ENCODE measurements at regions not wholly inside any gene's neighbourhood (a gene's known extent, or its start where the extent isn't known, plus 50 kb on each side); places are given as distances from the start of the nearest gene placed in this dataset.
"Not testable (repeated sequence)": the region's sequence is repeated elsewhere in the genome, so short reads cannot be mapped to it uniquely, and the experiment has no call there.

DNA sequence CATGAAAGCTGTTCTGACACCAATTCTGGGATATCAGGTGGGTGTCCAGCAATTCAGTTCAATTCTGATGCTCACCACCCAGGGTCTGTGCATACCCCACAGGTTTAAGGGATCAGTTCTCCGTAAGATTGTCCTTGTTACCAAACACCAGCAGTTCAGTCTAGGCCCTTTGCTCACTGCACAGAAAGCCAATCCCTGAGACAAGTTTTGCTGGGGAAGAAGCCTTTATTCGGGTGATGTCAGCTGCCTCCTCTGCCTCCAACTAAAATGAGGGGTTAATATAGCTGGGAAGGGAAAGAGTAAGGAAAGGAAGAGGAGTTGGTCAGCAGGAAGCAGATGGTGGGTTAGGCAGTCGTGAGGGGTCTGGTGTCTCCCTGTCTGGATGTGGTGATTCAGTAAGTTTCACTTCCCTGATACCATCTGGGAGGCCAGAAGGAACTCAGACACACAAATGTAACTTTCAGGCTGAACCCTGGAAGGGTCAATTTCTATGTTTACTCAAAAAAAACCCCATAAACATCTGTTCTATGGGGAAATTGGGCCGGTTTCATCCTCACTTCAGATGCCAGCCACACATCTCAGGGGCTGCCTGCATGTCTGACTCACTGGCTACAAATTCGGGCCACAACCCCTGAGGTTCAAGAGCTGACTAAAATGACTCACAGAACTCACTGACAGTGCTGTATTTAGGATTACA is 83.3 kb upstream of the PGBD5 start:
- DNase-seq = no peak

DNA sequence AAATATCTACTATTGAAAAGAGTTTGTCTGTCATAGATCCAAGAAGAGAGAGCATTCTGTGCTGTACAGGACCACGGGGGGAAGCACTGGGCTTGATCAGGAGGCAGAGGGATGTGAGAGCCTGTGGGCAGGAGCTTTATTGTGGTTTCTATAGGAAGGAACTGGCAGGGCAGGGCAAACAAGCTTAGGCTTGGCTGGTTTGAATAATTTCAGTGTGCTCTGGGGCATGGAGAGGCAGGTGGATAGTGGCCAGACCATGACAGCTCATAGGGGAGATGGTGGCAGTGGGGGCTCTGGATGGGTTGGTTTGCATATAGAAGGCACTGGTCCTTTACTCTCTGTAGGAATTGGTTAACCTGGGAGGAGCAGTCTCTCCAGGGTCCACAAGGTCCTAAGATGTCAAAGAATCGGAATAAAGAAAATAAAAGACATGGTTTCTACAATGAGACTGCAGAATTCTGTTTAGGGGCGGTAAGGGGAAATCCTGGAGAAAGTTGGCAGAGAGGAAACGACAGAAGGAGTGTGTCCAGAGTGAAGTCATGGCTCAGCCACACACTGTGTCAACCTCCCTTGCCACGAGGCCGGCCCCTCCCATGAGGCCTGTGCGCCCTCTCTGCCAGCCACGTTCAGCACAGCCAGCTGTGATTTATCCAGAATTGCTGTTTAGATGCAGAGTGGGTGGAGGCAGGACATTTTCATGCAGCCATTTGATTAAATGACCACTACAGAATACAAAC is 81.7 kb upstream of the PGBD5 start:
- no peak for DNase-seq

DNA sequence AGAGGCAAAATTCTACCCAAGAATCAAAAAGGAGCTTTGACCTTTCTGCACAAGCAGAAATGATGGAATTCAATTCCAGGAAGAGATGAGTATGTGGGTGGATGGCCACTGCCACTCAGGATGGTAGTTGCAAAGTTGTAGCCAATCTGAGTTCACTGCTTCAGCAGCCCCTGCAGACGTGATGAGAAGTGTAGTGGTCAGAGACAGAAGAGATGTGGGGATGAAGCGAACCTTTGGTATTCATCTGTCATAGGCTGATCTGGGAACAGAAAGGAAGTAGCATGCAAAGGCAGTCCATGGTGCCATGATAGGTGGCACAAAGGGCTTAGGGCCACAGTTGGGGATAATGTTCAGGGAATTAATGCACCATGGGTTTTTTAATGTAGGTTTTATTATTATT is 81.1 kb upstream of the PGBD5 start:
- no peak for DNase-seq

DNA sequence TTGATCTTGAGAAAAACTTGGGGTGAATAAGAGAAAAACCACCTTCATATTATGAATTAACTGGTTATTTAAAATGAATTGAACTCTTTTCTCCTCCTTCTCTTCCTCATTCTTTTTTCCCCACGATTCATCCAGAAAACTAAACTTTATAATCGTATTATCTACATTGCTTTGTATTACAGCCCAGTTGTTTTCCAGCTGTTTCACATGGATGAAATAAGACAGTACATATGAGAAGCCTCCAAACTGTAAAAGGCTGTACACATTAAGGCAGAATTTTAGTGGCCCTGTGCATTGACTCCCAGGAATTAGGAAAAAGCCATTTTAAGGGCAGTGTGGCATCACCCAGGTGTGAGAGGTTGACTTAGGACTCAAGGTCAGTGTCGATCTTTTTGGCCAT is 80.3 kb upstream of the PGBD5 start:
- DNase-seq = no peak

DNA sequence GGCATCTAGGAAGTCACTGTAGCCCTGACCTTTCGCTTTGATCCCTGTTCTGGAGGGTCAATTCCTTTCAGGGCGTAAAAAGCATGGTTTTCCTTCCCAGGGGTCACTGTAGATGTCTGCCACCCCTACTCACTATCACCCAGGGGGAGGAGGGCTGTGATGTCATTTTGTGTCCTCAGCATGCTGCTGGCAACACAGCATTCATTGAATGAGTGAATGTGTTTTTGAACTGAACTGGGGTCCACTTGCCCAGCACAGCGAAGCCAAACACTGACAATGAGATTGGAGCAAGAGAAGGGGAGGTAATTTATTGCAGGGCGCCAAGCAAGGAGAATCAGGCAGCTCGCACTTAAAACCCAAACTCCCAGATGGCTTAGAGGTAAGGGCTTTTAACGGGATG is 78.2 kb upstream of the PGBD5 start:
- no peak for DNase-seq

DNA sequence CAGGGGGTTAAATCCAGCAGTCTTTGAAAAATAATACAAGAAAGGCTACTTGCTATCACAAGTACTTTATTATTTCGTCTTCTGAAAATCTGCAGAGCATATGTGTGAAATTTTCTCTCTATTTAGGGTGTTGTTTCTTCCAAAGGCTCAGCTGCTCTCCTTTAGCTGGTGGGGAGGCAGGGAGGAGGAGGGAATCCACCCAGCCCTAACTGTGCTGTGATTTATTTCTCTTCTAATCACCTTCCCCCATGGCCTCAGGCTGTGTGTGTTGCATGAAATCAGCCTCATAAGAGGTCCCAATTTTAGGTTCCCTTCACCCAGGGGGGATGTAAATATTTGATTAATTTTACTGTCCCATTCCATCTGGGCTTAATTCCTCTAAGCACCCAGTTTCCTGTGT is 77.6 kb upstream of the PGBD5 start:
- DNase-seq = no peak

DNA sequence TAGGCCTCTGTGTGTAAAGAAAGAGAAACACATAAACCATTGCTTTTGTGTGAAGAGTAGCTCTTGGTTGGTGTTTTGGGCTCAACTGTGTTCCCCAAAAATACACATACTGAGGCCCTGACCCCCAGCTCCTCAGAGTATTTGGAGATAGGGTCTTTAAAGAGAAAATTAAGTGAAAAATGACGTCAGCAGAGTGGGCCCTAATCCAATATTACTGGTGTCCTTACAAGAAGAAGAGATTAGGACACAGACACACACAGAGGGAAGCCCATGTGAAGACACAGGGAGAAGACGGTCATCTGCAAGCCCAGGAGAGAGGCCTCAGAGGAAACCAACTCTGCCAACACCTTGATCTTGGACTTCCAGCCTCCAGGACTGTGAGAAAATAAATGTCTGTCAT is 76.9 kb upstream of the PGBD5 start:
- no peak for DNase-seq

DNA sequence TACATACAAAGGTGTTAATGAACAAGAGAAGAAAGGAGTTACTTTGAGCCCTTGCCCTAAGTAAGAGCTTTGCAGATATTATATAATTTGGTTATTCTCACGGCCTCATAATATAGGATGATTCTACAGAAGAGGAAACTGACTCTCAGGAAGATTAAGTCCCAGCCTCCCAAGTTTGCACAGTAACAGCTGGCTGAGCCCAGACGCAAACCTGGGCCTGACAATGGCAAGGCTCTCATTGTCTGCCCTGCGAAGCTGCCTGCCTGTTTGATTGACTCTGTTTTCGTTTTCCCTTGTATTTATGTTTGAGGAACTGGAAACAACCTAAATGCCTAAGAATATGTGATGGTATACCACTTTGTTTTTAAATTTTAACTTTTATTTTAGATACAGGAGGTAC is 76.2 kb upstream of the PGBD5 start:
- DNase-seq = no peak

DNA sequence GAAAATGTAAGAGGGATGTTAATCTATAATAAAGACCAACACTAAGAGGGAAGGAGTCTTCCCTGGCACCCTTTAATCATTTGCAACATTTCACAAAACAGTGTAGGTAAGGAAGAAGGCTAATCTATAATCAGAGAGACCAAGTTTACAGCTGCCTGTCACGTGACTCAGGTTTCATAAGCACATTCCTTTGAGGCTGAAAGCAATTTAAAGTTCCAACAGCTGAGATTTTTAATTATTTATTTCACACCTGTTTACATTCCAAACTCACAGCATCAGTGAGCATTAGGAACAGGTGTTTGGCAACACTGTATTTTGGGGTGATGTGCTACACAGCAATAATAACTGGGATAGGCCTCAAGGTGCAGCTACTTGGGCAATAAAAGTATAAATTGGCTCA is 75.7 kb upstream of the PGBD5 start:
- DNase-seq = no peak

DNA sequence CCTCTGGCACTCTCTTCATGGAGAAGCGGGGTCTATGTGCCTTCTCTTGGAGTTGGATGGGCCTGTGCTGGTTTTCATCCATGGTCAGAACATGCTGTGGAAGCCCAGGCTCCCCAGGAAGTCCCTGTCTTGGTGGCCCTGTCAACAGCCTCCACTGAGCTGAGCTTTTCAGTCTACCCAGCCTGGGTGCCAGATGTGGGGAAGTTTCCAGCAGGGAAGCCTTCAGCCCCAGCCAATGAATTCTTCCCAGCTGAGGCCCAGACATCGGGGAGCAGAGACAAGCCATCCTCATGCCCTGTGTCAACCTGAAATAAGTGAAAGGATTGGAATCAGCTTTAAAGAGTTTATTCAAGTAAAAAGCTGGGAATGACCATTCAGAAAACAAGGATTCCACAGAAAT is 75.1 kb upstream of the PGBD5 start:
- no peak for DNase-seq

DNA sequence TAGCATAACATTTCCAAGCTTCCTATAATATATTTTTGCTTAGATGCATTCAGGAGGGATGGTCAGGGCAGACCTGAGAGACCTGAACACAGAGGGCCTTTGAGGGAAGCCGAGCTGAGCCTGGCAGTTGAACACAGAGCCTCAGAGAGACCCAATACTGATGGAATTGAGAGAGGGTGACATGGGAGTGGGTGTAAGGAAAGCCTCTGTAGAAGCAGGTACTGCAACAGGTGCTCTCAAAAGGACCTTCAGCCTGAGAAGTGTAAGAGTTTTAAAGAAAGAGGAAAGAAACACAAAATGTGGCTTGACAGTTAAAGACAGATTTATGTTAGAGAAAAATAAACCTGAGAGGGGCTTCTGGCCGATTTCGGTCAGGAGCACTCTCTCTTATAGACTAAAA is 73.9 kb upstream of the PGBD5 start:
- DNase-seq = no peak

DNA sequence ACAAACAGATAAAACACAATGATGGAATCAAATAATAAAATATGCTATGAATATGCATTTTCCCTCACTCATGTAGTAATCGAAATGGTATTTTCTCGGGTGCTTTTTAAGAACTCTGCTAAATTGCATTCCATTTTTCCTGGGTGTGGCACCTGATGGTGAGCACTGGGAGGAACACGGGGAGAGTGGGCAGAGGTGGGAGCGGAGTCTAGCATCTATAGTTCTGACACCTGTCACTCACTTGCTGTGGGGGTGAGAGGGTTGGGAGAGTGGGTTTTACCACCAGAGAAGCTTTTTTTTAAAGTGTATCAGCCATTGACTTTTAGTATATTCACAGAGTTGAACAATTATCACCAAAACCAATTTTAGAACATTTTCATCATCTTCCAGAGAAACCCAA is 73.4 kb upstream of the PGBD5 start:
- DNase-seq = no peak

DNA sequence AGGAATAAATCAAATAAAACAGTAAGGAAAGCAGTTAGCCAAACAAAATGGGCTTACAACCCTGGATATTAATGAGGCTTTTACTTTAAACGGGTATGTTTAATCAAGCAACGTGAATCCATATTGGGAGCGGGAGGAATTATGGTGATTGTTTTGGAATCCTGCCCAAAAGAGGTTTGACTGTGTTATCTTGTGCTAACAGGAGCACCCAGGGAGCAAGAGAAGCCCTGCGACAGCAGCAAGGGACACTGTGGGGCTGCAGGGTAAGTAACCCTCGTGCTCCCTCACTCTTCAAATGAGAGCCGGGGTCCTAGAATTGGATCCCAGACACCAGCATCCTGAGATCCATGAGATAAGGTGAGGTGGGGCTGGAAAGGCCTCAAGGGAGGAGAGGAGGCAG is 72.6 kb upstream of the PGBD5 start:
- DNase-seq = no peak

DNA sequence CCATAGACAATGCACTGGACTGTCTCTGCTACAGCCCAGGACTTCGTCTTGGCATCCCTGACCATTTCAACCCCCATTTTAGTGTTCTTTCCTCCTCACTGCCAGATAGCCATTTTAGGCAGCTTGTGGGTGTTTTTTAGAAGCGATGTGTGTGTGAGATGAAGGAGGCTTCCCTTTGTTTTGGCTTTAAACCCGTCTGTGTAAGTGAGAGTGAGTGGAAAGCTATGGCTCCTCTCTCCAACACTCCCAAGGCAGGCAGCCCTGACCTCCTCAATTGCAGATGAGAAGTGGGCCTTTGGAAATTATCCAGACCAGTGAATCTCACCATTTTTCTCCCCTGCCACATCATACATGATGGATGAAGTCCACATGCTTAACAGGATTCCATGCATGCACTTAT is 70.3 kb upstream of the PGBD5 start:
- DNase-seq = no peak

DNA sequence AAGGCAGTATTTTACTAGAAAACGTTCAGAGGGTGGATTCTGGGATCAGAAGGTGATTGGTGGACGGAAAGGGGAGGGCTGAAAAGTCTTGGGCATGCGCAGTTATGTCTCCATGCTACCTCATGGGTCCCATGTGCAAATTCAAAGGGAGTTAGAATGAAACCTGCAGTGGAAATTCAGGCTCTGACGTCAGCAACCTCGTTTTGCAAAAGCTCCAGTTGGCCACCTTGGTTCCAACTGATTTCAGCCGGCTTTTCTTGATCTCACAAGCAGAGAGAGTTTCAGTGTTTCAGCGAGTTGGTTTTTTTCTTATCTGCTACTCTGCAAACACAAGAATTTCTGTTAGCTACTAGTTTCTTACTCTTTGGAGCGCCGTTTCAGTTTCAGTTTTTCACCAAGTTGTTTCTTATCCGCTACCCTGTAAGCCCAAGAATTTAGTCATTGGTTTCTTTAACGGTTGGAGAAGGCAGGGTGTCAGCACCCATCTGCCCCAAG is 69.8 kb upstream of the PGBD5 start:
- DNase-seq = no peak

DNA sequence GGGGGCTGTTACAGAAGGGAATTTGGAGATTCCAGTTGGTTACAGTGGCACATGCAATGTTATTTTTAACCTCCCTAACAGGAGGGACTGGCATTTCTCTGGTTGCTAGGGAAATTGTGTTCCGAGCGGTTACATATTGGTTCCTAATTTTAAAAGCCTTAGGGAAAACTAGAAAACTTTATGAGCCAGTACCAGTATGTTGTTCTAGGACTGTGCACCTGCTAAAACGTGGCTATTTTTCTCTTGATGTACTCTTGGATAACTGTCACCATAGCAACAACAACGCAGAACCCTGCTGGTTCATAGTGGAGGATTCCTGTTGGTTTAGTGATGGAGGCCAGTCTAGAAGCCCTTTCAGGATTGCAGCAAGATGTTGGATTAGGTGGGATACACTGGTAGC is 68.9 kb upstream of the PGBD5 start:
- DNase-seq = no peak

DNA sequence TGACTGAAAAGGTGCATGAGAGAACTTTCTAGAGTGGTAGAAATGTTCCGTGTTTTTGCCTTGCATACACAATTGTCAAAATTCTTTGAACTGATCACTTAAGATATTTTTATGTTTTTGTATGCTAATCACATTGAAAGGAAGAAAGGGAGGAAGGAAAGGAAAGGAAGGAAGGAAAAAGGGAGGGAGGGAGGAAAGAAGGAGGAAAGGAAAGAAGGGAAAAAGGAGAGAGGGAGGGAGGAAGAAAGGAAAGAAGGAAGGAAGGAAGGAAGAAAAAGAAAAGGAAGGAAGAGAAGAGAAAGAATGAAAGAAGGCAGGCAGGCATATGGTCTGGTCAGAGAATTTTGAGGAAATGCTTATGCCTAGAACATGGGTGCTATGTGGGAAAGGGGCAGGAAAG is 68.4 kb upstream of the PGBD5 start:
- DNase-seq = no peak

DNA sequence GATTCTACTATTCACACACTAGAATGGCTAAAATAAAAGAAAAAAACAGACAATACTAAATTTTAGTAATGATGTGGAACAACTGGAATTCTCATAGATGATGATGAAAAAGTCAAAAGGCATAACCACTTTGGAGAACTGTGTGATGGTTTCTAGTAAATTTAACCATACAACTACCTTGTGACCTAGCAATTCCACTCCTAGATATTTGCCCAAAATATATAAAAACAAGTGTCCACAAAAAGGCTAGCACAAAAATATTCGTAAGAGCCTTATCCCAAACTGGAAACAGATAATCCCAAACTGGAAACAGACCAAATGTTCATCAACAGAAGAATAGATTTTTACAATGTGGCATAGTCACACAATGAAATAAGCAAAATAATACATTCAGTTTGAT is 67.9 kb upstream of the PGBD5 start:
- no peak for DNase-seq

DNA sequence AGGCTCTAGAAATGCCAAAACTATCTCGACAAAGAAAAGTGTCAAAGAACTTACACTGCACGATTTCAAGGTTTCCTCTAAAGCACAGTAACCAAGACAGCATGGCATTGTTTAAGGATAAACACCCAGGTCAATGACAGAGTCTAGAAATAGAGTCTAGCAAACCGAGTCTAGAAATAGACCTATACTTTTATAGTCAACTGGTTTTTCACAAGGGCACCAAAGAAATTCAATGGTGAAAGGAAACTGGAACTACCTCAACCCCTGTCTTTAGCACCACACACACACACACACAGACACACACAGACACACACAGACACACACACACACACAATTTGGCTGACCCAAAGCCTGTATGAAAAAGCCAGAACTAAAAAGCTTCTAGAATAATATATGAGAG is 67.1 kb upstream of the PGBD5 start:
- no peak for DNase-seq

DNA sequence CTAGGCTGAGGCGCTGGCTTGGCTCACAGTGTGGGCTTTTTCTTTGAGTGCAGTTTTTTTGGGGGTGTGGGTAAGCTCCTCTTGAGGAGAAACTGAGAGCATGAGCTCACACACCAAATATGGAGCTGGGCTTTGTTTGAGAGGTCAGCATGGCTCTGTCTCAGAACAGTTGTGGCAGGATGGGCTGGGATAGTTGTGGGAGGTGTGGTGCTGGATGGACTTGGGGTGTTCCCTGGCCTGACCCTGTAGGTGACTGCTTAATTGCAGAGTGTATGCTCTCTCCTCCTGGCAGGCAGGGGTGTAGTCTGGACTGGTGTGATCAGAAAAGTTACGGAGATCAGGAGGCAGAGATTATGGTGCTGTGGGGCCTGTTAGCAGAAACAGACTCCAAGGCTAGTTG is 64.3 kb upstream of the PGBD5 start:
- DNase-seq = no peak

DNA sequence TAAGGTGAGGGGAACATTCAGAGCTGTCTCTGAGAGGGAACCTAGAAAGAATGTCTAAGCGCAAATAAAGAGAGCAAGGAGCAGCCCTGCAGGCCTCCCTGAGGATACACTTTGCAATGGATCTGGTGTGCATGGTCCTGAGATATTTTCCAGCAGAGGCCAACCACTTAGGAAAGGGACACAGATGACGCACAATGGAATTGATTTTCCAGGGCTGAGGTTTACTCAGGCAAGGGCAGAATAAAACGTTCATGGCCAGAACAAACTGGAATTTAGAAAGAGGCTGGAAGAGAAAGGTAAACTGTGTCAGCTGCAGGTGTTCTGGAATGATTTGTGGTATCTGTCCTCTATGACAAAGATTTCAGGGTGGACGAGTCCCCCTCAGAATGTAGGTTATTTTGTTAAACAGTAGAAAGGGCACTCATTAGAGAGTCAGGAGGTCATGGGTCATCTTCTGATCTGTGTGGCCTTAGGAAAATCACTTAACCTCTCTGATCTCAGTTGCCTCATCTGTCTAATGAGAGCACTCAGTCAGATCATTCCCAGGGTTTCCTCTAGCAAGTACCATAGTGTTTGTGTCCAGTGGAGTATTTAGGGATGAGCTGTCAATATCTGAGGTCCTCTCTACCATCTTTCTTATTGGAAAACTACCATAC is 61.8 kb upstream of the PGBD5 start:
- DNase-seq = no peak

DNA sequence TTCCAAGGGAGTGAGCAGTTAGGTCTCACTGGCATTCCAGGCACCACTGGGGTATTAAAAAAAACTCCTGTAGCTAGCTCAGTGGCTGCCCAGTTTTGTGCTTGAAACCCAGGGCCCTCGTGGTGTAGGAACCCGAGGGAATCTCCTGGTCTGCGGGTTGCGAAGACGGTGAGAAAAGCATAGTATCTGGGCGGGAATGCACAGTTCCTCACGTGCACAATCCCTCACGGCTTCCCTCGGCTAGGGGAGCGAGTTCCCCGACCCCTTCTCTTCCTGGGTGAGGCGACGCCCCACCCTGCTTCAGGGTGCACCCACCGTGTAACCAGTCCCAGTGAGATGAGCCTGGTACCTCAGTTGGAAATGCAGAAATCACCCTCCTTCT is 50.5 kb upstream of the PGBD5 start:
- no peak for DNase-seq

DNA sequence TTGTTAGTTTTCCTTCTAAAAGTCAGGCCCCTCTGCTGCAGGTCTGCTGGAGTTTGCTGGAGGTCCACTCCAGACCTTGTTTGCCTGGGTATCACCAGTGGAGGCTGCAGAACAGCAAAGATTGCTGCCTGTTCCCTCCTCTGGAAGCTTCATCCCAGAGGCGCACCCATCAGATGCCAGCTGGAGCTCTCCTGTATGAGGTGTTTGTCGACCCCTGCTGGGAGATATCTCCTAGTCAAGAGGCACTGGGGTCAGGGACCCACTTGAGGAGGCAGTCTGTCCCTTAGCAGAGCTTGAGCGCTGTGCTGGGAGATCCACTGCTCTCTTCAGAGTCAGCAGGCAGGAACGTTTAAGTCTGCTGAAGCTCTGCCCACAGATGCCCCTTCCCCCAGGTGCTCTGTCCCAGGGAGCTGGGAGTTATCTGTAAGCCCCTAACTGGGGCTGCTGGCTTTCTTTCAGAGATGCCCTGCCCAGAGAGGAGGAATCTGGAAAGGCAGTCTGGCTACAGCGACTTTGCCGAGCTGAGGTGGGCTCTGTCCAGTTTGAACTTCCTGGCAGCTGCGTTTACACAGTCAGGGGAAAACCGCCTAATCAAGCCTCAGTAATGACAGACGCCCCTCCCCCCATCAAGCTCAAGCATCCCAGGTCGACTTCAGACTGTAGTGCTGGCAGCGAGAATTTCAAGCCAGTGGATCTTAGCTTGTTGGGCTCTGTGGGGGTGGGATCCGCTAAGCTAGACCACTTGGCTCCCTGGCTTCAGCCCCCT is 49.9 kb upstream of the PGBD5 start:
- DNase-seq = not testable (repeated sequence)

All from NCI-H1436 (cell line).